GM08714 (cell line): ENCODE measurements at regions not wholly inside any gene's neighbourhood (a gene's known extent, or its start where the extent isn't known, plus 50 kb on each side); places are given as distances from the start of the nearest gene placed in this dataset.

Experiments used
- H3K4me3 ChIP-seq: fragments of 200-500 bp; sonication (Bioruptor generic); 2 replicates; pipeline ENCODE4 v1.5.1; 2014; ENCODE audit warnings: mild to moderate bottlenecking, low read length, inconsistent platforms
- ZNF274 ChIP-seq: IDR thresholded peaks from 2 replicates; pipeline ENCODE4 v1.6.1; 2012; ENCODE audit warnings: mild to moderate bottlenecking, low read depth, low read length

DNA sequence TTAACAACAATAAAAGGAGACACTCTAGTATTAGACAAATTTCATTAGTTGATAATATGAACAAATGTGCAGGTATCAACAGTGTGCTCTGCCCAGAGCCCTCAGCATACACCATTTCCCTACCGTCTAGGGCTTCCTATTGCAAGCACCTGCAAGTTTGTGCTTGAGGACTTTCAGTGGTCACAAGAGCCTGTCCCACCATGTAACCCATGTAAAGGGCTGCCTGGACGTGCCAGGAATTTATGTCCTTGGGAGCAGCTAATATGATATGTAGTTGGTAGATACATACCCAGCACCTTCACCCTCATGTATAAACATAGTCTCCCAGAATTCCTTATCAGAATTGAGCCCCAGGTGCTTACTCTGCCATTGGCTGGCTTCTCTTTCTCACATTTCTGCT, 128.0 kb downstream of the UFM1 start:
- no peak overlapping the region for H3K4me3 ChIP-seq
- no peak for TF ChIP-seq ZNF274

DNA sequence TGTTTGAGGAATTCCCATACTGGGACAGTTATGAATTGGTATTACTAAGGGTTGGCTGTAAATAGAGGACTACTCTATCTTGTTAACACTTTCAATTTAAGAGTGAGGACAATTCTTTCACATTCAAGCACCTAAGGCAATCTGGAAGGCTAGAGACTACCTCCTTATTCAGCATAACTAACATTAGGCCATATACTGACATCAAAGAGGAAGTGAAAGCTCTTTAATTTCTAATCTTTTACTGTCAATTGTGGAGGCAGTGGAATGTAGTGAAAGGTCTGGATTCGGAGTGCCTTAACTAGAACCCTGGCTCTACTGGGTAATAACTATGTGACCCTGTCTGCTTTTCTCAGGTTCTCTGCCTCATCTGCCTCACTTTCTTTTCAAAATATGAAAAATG, 134.0 kb downstream of the UFM1 start:
- no peak for TF ChIP-seq ZNF274

DNA sequence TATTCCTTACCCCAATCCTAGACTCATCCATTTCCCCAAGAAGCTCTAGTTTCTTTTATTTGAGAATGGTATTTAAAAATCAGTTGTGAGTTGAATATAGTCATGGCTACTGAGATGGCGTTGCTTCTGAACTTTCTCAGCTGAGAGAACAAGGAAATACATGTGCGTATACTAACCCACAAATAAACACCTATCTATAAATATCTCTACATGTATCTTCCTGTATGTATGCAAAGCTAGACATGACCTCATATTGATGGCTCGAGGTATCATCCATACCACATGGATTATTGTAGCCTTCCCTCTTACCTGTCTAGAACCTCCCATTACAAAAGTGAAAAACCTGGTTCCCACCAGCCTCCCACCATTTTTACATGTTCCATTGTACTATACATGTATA, 141.0 kb downstream of the UFM1 start:
- H3K4me3 ChIP-seq = no peak overlapping the region
- TF ChIP-seq ZNF274 = no peak

More for the DNA sequence above, 134.0 kb downstream of the UFM1 start:
- no peak overlapping the region for H3K4me3 ChIP-seq

DNA sequence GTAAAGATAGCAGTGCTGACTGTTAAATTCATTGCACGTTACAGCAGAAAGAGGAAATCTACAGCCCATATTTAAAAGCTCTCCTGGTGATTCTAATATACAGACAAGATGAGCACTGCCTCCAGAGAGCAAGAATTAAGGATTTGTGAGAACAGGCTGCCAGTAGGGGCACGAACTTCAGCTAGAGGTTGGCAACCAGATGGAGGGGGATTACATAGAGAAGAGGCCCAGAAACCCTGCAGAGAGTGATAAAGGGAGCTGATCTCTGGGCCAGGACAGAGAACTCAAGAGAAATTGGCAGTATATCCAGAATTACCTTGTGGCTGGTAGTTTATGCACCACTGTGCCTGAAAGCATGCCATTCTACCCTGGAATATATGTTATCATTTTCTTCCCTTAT, 144.8 kb downstream of the UFM1 start:
- H3K4me3 ChIP-seq = no peak overlapping the region
- no peak for TF ChIP-seq ZNF274

DNA sequence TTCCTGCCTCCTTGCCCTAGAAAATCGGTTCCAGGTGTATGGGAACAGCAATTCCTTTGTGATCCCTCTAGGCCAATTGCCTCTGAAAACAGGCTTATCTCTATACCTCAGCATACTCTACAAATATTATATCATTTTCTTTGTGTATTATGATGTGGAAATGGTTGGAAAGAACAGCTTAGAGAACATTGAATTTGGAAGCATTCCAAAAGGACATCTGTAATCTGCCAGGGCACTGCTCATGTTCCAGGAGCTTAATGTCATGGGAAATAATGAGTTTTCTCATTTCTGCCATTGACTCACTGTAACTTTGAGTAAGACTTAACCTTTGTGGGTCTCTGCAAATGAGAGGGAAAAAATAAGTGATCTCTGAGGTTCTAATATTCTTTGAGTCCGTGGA, 147.3 kb downstream of the UFM1 start:
- no peak for TF ChIP-seq ZNF274
- H3K4me3 ChIP-seq = no peak overlapping the region

DNA sequence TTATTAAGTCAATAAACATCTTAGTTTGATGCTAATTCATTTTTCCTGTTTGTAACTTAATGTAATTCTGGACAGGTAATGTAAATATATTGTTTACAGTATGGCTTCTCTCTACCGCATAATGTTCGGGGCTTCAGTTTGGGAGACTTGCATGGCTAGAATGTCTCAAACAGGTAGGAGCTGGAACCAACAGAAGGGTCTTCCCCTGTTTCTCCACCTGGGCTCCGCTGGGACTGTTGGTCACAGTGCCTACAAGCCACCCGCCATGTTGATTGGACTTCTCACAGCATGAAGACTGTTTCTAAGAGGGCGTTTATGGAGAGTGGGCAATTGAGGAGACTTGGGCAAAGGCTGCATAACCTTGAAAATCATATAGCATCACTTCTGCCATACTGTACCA, 148.6 kb downstream of the UFM1 start:
- peak; percentile 46; the same call in 1 of the 2 replicates for TF ChIP-seq ZNF274
- no peak overlapping the region for H3K4me3 ChIP-seq

DNA sequence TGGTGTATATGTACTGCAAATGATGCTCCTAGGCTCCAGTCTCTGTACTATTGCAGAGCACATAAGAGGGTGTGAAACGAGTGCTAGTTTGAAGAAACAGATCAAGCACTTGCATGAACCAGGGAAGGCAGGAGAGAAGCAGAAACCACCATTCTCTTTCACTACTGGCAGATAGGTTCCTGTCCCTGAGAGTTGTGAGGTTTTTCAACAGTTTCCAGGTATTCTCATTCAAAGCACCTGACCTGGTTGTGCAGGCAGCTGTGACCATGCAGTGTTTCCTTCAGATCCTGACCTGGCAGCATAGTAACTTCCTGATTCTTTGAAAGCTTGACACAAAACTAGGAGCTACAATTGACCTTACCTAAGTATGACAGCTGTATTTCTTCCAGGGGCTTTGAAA, 164.9 kb downstream of the UFM1 start:
- TF ChIP-seq ZNF274 = no peak
- no peak overlapping the region for H3K4me3 ChIP-seq

DNA sequence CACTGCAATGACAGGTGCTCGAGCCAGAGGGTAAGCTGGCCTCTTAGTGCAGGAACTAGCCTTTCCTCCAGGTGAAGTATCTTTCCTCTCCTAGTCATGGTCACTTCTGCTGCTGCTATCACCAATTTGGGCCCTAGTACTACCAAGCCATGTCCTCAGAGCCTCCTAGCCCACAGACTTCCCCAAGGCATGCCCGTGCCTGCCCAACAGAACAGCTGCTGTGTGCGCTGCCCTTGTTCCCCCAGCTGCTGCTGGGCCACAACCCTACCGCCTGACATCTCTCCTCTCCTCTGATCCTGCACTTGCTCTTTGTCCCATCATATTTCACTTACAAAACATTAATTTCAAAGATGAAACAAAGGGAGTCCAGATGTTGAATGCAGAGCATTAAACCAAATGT, 168.5 kb upstream of the FREM2 start:
- H3K4me3 ChIP-seq = no peak overlapping the region
- TF ChIP-seq ZNF274 = no peak

DNA sequence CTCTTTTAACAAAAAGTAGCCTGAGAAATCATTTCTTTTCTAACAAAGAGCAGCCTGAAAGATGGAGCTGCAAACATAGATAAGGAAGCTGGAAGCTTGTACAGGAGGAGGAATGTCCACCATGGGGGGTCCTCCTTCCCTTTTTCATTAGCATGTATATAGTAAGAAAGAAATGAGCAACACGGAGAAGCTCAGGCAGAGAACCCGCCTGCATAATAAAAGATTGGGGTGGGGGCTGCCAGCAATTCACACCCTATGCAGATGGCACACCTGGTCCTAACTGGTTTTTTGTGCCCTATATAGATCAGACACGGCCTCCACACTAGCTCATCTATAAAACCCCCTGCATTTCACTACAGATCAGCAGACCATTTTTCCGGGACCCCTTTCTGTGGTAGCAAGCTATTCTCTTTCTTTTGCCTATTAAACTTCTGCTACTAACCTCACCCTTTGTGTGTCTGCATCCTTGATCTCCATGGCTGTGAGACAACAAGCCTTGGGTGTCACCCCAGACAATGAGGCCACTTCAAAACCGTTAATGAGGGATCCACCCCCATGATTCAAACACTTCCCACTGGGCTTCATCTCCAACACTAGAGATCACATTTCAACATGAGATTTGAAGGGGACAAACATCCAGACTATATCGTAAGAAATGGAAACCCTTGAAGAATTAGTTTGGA, 167.5 kb upstream of the FREM2 start:
- H3K4me3 ChIP-seq = no peak overlapping the region
- no peak for TF ChIP-seq ZNF274

DNA sequence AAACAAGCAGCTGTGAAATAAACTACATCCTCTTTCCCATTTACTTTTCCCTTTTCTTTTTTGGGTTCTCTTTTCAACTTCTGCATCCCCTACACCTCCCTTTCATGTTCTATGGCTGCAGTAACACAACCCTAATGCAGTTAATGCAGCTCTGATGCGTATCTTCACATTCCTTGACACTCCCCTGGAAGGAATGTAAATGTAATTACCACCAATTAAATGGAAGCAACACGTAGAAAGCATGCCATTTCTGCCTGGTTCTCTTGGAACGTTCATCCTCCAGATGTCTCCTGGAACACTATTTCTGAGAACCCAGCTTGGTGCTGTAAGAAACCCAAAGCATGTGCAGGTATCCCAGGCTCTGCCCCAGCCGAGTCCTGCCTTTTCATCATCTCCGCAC, 166.8 kb upstream of the FREM2 start:
- TF ChIP-seq ZNF274 = no peak
- H3K4me3 ChIP-seq = no peak overlapping the region

DNA sequence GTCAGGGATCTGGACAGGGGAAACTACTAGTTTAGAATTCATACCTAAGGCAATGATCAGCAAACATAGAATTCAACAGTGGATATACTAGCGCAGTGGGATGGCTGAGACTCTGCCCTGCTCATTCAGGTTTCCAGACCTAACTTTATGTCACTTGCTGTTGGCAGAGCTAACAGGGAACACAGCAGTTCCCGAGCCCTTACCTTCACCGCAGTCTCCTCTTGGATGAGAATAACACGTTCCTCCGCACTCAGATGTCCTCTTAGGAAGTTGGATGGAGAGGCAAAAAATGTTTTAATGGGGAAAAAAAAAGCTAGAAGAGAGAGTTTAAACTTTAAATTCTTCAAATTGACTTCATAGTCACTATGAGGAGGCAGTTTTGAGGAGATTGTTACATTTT, 159.7 kb upstream of the FREM2 start:
- no peak for TF ChIP-seq ZNF274
- no peak overlapping the region for H3K4me3 ChIP-seq

DNA sequence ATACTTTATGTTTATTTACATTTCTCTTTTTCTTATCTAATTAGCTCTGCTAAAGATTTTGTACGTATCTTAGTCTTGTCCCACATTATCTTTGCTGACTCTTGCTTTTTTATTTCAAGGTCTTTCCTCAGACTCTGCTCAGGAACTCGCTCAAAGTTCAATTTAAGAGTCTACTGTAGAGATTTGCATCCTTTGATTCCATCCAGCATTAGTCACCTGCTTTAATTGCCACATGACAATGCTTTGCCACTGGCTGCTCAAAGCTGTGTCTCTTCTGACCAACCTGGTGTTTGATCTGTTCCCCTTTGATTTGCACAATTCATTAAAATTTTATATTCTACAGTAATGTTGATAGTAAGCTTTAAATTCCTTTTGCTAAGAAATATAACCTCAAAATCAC, 157.9 kb upstream of the FREM2 start:
- no peak for TF ChIP-seq ZNF274

DNA sequence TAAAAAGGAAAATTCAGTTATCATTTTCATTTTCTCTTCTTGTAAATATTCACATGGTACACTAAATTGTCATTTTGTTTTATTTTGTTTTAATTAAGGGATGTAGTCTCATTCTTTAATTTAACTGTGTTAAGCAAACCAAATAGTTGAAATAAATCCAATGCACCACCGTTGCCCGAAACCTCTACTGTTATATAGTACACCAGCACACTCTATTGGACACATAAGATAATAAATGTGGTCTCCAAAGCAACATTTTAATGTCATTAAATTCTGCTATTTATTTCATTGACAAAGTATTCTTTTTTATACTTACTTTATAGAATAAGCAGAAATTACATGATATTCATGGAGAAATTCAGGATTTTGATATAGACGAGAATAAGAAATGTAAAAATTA, 156.4 kb upstream of the FREM2 start:
- H3K4me3 ChIP-seq = no peak overlapping the region
- no peak for TF ChIP-seq ZNF274

More for the DNA sequence above, 157.9 kb upstream of the FREM2 start:
- no peak overlapping the region for H3K4me3 ChIP-seq

DNA sequence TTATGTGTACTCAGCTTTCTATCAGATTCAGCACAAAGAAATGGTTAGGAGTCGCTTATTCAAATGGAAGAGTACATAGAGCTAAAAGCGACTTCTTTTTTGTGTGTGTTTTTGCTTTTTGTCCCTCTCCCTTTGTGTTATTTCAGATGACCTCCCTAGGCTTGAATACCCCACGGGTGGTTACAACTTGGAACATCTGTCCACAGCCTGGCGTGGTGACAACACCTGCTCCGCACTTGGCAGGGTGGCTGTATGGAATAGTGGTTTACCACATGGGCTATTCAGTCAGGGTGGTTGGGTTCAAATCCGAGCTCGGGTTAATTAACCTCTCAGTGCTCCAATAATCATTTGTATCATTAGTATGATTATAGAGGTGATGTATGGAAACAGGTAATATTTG, 151.6 kb upstream of the FREM2 start:
- H3K4me3 ChIP-seq = no peak overlapping the region
- no peak for TF ChIP-seq ZNF274

DNA sequence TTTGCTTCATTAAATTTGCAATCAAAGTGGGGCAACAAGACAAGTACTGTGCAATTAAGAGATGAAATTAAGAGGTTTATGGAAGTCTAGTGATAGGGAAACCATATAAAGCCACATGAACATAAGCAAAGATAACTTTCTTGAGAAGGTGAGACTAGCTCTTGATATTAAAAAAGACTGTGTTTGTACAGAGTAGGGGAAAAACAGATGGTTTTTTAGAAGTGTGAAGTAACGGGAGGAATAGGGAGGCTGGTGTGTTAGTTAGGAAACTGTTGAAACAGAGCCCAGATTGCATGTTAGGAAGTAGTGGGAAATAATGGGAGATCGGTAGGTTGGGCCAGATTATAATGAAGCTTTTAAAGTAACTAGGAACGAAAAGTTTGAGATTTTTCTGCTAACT, 149.8 kb upstream of the FREM2 start:
- no peak for TF ChIP-seq ZNF274
- no peak overlapping the region for H3K4me3 ChIP-seq

DNA sequence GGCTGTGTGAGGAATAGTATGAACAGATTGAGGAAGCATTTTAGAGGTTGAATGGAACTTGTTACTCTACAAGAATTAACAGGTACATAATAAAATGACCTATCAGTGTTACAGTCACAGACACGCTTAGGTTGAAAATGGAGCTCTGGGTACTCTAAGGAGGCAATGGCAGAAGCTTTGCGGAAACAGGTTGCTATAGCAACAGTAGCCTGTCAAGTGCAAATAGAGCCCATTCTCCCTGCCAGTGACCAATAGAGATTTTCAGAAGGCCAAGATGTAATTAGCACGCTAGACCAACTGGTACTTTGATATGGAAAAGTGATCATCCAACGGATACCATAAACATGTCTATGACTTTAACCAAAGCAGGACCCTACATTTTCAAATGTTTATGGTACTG, 148.5 kb upstream of the FREM2 start:
- TF ChIP-seq ZNF274 = no peak

DNA sequence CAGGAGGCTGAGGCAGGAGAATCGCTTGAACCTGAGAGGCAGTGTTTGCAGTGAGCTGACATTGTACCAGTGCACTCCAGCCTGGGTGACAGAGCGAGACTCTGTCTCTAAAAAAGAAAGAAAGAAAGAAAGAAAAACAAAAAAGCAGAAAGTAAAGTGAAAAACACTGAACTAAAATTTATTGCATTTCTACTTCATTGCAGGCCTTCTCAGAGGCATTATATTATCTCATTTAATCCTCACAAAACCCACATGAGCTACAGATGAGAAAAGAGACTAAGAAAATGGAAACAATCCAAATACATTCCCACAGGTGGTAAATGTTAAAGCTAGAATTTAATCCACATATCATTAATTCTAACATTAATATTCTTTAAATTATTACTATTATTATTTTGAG, 147.2 kb upstream of the FREM2 start:
- H3K4me3 ChIP-seq = no peak overlapping the region
- no peak for TF ChIP-seq ZNF274

More for the DNA sequence above, 148.5 kb upstream of the FREM2 start:
- H3K4me3 ChIP-seq = no peak overlapping the region
